ENCODE measurements at regions not wholly inside any gene's neighbourhood (a gene's known extent, or its start where the extent isn't known, plus 50 kb on each side); places are given as distances from the start of the nearest gene placed in this dataset.

DNA sequence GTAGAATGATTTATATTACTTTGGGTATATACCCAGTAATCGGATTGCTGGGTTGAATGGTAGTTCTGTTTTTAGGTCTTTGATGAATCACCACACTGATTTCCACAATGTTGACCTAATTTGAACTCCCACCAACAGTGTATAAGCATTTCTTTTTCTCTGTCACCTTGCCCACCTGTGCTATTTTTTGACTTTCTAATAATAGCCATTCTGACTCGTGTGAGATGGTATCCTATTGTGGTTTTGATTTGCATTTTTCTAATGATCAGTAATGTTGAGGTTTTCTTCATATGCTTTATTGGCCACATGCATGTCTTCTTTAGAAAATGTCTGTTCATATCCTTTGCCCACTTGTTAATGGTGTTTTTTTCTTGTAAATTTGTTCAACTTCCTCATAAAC, 340.8 kb downstream of the PLOD2 start:
- DNase-seq (ENCODE audit: low spot score) = no peak

DNA sequence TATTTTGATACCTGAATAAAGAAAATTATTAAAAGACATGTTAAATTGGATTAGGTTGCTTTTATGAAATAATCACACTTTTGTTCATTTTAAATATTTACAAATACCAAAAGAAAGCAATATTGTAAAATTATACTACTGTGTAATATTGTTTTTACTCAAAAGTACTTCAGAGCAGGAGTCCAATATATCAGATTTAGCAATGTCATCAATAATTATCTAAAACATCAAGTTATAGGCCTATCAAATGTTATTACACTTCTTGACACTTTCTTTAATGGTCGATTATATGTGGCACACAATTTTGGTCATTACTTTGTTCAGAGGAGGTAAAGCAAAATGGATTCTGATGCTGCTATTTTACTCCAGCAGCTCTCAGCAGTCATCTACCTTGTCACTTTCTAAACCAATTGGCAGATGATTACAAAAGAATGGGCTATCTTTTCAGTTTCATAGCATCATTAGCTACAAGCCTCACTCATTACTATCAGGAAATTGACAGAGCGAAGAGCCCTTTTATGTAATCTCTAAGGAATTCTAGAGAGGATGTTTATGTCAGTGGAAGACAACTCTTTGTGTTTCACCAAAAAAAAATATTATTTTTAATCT, 318.6 kb downstream of the PLOD2 start:
- DNase-seq (ENCODE audit: low spot score) = no peak

DNA sequence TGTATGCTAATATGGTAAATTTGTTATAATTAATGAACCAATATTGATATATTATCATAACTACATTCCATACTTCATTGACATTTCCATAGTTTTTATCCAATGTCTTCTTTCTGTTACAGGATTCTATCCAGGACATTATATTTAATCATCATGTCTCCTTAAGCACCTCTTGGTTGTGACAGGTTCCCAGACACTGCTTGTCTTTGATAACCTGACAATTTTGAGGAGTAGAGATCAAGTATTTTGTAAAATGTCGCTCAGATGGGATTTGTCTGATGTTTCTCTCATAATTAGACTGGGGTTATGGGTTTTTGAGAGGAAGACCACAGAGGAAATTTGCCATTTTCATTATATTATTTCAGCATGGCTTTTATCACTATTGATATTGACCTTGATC, 317.4 kb downstream of the PLOD2 start:
- DNase-seq (ENCODE audit: low spot score) = no peak

DNA sequence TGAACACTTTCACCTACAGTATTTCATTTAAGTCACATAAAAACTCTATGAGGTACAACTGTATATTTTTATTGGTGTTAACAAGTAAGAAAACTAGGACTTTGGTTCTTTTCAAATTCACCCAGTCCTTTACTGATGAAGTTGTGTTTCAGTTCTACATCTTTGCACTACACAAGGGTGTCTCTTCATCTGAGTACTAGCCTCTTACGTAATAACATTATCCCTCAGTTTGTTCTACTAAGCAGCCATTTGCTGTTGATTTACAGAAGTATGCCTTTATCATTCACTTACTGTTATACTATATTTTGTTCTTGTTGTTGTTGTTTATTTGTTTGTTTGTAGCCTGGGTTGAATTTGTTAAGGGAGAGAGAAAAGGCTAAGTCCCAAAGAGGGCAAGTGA, 311.9 kb downstream of the PLOD2 start:
- DNase-seq (ENCODE audit: low spot score) = no peak

DNA sequence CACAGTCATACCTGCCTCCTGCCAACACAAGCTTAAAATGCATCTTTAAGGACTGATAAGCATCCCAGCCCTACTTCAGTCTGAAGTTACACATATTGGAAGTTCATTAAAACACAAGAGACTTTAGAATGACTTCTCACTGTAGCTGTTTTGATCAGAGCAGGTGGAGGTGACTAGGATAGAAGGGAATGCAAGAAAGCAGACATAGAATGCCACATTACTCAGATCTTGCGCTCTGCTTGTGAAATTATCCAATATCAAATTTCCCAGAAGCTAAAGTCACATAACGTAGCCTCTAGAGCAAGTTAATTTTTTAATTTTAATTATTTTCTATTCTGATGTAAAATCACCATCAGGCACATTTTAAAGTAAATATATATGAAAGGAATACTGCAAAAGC, 306.5 kb downstream of the PLOD2 start:
- DNase-seq (ENCODE audit: low spot score) = no peak

DNA sequence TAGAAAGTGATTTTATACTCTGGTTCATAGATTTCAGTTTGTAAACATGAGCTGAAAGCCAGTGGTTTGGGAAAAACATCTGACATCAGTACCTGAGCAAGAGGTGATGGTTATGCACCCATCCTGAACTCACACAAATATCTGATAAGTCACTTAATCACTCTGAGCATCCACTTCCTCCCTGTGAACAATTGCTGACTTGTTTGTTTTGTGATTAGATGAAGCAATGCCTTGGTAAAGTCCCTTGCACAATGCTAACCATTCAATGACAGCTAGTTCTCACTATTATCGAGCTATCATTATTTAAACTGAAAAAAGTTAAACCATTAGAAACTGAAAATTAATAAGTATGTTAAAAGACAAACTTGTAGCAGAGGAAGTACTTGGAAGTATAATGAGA, 303.0 kb downstream of the PLOD2 start:
- DNase-seq (ENCODE audit: low spot score) = peak; percentile 56

DNA sequence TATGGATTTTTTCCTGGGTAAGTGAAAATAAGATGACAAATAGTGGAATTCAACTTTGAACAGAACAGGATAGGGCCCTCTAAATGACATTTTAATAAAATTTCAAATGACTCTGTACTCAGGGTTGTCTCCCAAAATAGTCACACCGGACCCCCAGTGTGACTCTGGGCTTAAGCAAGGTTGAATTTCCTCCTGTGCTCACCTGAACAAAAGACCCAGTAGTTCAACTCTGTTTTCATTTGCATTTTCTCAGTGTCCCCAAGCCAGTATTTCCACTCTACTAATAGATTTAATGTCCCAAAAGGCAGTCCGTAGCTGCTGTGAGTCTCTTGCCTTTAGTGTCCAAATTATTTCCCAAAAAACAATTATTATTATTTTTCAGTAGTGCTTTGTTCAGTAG, 296.6 kb downstream of the PLOD2 start:
- DNase-seq (ENCODE audit: low spot score) = no peak

DNA sequence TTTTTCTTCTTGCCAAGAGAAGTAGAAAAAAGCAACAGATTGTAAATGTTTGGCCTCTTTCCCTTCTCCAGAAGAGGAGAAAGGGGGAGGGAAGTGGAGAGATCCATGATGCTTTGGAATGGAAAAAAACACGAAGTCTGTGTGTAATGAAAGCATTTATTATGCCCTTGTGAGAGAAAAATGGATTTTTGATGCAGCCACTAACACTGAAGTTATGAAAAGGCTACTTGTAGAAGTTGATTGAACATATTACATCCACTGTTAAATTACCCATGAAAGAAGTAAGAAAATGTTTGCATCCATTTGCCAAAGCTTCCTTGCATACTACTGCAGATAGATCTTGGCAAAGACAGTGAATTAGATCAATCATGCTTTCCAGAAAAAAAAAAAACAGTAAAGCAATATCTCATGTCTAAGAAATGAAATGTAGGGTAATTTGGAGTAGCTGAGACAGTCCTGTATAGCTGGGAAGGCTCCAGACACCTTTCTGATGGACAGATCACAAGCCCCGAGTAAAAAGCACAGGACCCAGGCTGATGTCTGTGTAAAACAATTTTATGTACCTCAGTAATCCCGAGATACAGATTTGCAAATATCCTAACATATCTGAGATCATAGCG, 295.5 kb downstream of the PLOD2 start:
- DNase-seq (ENCODE audit: low spot score) = peak; percentile 42

DNA sequence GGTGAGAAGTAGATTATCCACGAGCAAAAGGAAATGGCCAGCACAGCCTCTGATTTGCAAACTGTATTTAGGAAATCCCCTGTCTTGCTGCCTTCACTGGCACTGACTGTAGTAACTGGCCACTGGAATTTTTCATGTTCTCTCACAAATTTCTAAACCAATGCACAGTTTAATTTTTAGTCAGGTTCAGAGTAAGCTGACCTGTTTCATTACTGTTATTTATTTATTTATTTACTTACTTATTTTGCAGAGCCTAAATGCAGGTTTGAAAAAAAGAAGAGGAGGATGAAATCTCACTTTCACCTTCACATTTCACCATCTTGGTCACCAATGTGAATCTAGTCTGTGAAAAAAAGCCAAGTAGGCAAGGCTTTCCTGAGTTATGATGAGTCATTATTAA, 291.0 kb downstream of the PLOD2 start:
- no peak for DNase-seq (ENCODE audit: low spot score)

DNA sequence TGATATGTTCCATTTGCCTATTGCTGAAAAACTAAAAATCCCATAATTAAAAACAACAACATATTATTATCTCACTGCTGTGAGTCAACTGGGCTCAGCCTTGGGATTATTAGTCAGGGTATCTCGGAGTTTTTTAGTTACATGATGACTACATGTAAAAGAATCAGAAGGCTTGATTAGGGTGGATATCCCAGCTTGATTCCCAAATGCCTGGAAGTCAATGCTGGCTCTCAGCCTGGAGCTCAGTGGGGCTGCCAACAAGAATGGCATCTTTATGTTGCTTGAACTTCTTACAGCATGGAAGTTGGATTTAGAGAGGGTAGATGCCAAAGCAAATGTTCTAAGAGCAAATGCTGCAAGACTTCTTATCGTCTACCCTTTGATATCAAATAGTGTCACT, 278.5 kb downstream of the PLOD2 start:
- peak; percentile 60 for DNase-seq (ENCODE audit: low spot score)

DNA sequence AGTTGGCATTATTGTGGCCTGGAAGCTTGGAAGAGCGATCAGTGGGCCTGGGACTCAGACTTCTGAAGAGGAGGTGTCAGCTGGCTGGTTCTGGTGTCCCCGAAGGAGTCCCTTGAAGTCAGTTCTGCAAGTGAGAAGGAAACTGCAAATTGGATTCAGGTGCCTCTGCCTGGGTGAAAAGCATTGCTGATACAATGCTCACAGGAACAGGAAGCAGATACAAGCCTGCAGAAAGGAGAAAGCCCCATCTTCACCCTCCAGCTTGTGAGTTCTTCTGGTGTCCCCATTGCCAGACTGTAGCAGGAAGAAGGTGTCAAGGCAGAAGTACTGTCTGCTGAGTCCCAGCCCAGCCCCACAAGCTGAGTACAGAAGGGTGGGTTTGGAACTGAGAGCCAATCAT, 271.3 kb downstream of the PLOD2 start:
- DNase-seq (ENCODE audit: low spot score) = no peak

DNA sequence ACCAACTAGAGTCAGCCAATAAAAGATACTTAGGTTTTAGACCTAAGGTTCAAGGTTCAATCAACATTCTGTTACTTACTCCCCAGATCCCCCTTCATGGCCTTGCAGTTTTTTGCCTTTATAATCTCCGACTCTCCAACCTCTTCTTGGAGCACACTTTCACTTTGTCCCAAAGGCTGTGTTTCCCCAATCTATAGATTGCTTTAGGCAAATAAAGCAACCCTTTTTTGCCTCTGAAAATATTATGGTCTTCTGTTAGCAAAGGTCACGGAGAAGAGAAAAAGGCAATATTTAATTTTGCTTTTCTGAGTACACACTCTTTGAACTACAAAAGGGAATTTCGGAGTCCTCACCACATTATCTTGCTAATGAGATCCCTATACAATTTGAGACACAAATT, 268.1 kb downstream of the PLOD2 start:
- DNase-seq (ENCODE audit: low spot score) = no peak

DNA sequence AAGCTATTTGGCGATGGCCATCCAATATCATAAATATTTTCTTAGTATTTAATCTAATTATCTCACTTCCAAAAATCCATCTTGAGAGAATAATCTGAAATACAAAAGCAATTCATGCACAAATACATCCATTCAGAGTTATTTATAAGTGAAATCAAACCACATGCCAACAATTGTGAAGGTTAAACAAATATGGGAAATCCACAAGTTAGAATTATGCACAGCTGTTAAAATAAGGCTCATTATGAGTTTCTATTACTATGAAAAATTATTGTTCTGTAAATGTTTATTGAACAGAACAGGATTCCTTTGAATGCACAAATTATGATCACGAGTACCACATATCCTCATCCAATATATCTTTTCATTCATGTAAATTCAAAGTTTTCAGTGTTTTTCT, 267.7 kb downstream of the PLOD2 start:
- DNase-seq (ENCODE audit: low spot score) = no peak

DNA sequence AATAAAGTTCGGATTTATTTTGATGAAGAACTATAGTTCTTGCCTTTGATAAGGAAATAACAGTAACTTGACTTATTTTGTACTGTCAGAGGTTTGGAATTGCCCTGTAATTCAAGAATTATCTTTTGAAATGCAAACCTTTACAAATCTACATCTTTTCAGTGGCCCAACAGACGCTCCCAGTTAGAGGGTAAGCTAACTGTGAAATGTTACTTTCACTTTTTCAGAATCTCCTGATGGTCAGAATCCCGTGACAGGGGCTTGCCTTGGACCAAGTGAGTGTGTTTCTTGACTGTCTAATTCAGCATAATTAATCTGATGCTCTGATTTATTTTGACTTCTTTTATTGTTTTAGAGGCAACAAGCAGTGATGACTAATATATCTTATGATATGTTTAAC, 262.5 kb downstream of the PLOD2 start:
- peak; percentile 46 for DNase-seq (ENCODE audit: low spot score)

DNA sequence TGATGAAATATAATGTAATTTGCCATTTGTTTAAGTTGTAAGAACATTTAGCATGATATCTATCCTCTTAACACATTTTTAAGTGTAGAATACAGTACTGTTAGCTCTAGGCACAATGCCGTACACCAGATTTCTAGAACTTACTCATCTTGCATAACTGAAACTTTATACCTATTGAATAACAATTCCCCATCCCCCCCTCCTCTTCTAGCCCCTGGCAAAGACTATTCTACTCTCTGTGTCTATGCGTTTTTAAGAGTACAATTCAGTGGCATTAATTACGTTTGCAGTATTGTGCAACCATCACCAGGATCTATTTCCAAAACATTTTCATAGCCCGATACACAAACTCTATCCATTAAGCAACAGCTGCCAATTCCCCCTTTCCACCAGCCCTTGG, 261.7 kb downstream of the PLOD2 start:
- DNase-seq (ENCODE audit: low spot score) = no peak

DNA sequence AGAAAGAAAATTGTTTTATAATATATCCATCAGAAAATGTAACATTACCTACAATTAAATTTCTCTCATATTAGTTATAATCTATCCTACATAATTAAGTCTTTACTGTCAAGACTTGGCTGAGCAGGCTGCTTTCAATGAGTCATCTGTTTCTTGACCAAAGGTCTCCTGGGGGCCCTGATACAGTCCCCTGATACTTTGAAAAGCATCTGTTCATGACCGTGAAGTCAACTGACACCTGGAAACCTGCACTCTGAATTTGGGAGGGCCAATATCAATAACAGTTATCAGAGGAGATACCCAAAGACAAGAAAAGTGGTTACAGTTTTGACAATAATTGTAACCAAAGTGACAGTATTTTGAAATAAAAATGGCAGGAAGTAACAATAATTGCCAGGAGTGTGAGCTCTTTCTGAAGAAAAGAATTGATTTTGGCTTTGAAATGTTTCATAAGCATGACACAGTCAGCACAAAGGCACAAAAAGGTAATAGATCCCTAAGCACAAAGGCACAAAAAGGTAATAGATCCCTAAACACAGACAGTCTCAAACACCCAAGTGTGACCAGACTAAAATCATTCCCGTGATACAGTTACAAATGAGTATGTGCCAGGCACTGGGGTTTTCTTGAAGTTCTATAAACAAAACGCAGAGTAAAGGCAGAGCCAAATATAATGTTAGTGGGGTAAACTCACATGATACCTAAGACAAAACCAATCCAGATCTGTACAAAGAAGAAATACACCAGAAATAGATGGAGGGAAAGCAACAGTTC, 260.7 kb downstream of the PLOD2 start:
- DNase-seq (ENCODE audit: low spot score) = no peak

DNA sequence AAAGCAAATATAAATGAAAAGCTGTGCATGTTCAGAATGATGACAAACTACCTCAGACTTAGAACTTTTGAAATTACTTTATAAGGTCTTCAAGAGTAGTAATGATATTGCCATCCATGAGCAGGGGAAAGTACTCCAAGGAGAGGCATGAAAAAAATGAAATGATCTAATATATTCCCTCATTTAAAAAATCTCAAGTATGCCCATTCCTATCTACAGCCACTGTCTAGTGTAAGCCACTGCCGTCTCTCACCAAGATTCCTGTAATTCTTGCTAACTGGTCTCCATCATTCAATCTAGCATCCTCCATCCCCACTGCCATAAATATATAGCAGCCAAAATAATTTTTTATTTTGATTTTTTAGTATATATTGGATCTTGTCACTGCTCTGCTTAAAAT, 258.8 kb downstream of the PLOD2 start:
- no peak for DNase-seq (ENCODE audit: low spot score)

DNA sequence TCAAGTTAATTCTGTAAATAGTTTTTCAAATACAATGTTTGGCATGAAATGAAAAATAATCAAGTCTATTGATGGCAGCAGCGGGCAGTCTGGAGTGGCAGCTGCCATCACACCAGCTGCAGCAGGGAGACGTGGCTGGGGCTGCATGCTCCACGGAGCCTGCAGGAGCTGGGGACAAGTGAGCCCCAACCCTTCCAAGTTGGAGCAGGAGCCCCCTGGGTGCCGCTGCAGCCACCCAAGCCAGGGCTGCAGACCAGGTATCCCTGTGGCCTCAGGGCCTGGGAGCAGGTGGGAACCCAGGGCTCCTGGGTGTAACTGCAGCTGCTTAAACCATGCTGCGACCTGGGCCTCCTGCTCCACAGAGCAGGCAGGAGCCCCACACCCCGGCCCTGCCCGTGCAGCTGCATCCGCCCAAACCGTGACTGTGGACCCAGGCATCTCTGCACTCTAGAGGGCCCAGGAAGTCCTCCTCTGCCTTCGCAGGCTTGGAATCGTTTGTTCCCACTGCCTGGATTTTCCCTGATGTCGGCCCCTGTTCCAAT, 257.4 kb downstream of the PLOD2 start:
- DNase-seq (ENCODE audit: low spot score) = no peak

DNA sequence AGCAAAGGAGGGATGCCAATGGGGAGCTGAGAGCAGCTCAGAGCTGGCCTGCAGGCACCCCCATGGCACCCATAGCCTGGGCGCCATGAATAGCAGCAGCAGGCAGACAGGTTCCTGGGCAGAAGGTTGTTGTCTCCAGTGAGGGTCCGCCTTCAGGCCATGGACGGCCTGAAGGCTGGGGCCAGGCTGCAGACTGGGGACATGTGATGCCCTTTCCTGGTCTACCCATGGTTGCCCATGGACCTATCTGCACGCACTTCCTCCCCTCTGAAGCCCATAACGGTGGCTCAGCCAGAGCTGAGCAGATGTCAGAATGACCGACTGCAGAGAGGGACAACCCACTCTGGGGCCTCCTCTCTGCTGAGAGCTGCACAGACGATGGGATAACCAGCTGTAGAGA, 256.8 kb downstream of the PLOD2 start:
- no peak for DNase-seq (ENCODE audit: low spot score)

DNA sequence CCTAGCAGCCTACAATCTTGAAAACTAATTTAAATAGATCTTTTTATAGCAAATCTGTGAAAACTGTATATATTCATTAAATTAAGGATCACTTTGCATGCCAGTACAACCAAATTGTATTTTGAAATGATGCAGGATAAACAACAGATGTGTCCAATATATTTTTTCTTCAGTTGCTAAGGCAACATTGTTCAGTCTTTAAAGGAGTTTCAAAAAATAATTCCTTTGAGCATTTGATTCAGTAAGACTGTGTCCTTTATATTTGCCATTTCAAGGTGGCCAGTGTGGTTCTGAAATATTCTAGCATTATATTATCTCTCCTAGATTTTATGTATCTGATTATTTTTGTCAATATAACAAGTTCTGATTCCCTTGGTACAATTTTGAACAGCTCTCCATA, 254.7 kb downstream of the PLOD2 start:
- DNase-seq (ENCODE audit: low spot score) = no peak

DNA sequence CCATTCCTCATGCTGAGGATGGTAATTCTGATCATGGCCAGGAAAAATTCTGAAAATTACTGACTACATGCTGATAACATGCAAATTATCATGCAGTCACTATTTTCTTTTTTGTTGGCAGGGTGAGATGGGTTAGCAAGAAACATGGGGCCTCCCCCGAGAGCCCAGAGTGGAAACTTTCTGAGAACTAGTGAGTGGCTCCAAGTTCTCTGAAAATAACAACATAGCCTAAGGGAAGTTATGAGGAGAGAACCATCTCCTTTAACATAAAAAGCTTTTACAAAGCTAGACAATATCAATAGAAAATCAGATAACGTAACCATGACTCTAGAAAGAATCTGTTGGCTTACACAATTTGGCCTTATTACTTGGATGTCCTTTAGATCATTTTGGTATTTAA, 254.2 kb downstream of the PLOD2 start:
- peak; percentile 54 for DNase-seq (ENCODE audit: low spot score)

DNA sequence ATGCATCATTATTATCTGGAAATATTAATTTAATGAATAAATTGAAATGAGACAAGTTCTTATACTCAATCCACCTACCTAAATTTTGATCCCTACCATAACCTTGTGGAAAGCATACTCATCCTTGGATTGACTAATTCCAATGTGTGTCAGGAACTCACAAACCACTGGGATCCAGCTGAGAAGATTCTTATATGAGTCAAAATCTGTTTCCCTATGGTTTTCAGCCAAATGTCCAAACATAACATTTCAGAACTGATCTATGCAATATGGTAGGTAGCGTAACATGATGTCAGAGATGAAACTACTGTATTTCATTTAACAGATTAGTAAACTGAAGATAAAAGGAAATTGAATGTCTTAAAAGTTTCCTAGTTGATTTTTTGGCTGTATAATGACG, 250.0 kb downstream of the PLOD2 start:
- DNase-seq (ENCODE audit: low spot score) = no peak

DNA sequence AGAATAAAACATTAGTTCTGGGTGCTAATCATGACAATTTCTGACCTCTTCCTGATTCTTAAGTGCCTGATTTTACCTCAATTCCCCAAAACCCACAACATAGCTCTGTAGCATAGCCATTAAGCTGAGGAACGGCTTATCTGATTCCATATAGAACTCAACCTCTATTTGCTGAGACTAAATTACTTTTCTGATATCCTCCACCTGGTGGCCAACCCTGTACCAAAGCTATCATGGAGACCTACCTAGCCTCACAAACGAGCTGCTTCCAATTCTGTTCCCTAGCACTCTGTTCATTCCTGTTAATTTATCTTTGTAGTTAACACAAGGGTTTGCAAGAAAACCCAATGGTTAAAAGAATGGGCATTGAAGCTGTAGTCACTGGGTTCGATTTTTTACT, 245.2 kb downstream of the PLOD2 start:
- DNase-seq (ENCODE audit: low spot score) = no peak

All from COLO829 (cell line).